HCT116 (cell line): ENCODE measurements at regions not wholly inside any gene's neighbourhood (a gene's known extent, or its start where the extent isn't known, plus 50 kb on each side); places are given as distances from the start of the nearest gene placed in this dataset.
"Not testable (repeated sequence)": the region's sequence is repeated elsewhere in the genome, so short reads cannot be mapped to it uniquely, and the experiment has no call there.

Experiments
- CEBPB ChIP-seq: IDR thresholded peaks from 2 replicates; pipeline ENCODE4 v1.6.1; 2012; ENCODE audit warnings: low read depth
- CTCF ChIP-seq, 3 experiments: fragments of 200-600 bp in 1 of 3; sonication (generic) in 1 of 3; IDR thresholded peaks in 2 of 3; conservative IDR thresholded peaks in 1 of 3; 2 replicates each; pipeline ENCODE4 v1.5.1; 2012 to 2017; ENCODE audit warnings: low read depth in 2 of 3, low read length in 2 of 3, antibody characterized with exemption in 1 of 3, borderline replicate concordance in 1 of 3, control low read depth in 1 of 3, mild to moderate bottlenecking in 1 of 3, mixed read lengths in 1 of 3, mixed run types in 1 of 3, moderate library complexity in 1 of 3; ENCODE audit not compliant: insufficient read depth in 1 of 3
- MAX ChIP-seq: IDR thresholded peaks from 2 replicates; pipeline ENCODE4 v1.6.1; 2012
- YY1 ChIP-seq: IDR thresholded peaks from 2 replicates; pipeline ENCODE4 v1.6.1; 2011; ENCODE audit warnings: low read length, low read depth, moderate library complexity, mild to moderate bottlenecking; ENCODE audit not compliant: insufficient replicate concordance; ENCODE audit errors: extremely low read depth

- not testable (repeated sequence) for TF ChIP-seq CTCF (IDR thresholded peaks at IDR 0.05 in 2 of 3, conservative IDR thresholded peaks at IDR 0.05 in 1 of 3; ENCODE audit: borderline replicate concordance in 1 of 3, insufficient read depth in 1 of 3, low read depth in 2 of 3, low read length in 2 of 3); YY1; CEBPB; MAX
These were observed 88.5 kb upstream of the METTL9 start for GRCh38 chr16:21510869-21511255.
